Islet precursor cell (in vitro differentiated cells): ENCODE measurements at regions not wholly inside any gene's neighbourhood (a gene's known extent, or its start where the extent isn't known, plus 50 kb on each side); places are given as distances from the start of the nearest gene placed in this dataset.
A peak's percentile ranks its signal among the peaks of the same experiment; 100 is the strongest.

ENCODE experiments used
- DNase-seq: peaks from one replicate; pipeline ENCODE4 v3.0.0-alpha.2; 2018

- no peak for DNase-seq
Observed at GRCh38 chr1:167145965-167146364, 52.1 kb downstream of the STYXL2 start.

GRCh38 chr1:167146903-167147539, 53.1 kb downstream of the STYXL2 start:
- DNase-seq, result no peak

- DNase-seq, result no peak
Observed at GRCh38 chr1:167148421-167148820, 54.5 kb downstream of the STYXL2 start.

GRCh38 chr1:167149793-167150491, 56.1 kb downstream of the STYXL2 start:
- DNase-seq, result no peak

GRCh38 chr1:167150492-167150833, 56.6 kb downstream of the STYXL2 start:
- DNase-seq, result no peak

GRCh38 chr1:167152192-167152876, 58.5 kb downstream of the STYXL2 start:
- DNase-seq, result no peak

GRCh38 chr1:167156466-167156865, 62.6 kb downstream of the STYXL2 start:
- no peak for DNase-seq

GRCh38 chr1:167157114-167157513, 63.2 kb downstream of the STYXL2 start:
- DNase-seq, result no peak

GRCh38 chr1:167158111-167158812, 62.4 kb upstream of the POU2F1 start:
- DNase-seq, result no peak

- no peak for DNase-seq
Observed at GRCh38 chr1:167158813-167159275, 61.8 kb upstream of the POU2F1 start.

- DNase-seq, result no peak
Observed at GRCh38 chr1:167159782-167160181, 60.9 kb upstream of the POU2F1 start.

- peak; percentile 91 for DNase-seq
Observed at GRCh38 chr1:167161242-167161641, 59.4 kb upstream of the POU2F1 start.

GRCh38 chr1:167161762-167162161, 58.9 kb upstream of the POU2F1 start:
- DNase-seq, result no peak

GRCh38 chr1:167165219-167165618, 55.5 kb upstream of the POU2F1 start:
- DNase-seq, result no peak

GRCh38 chr1:167165948-167166689, 54.6 kb upstream of the POU2F1 start:
- peak; percentile 98 for DNase-seq

GRCh38 chr1:167166690-167167075, 54.0 kb upstream of the POU2F1 start:
- DNase-seq, result no peak

- no peak for DNase-seq
Observed at GRCh38 chr1:167168424-167168823, 52.3 kb upstream of the POU2F1 start.

- no peak for DNase-seq
Observed at GRCh38 chr1:167169642-167170041, 51.0 kb upstream of the POU2F1 start.
